HG03039 (cell line): ENCODE measurements at regions not wholly inside any gene's neighbourhood (a gene's known extent, or its start where the extent isn't known, plus 50 kb on each side); places are given as distances from the start of the nearest gene placed in this dataset.

Experiments used
- ATAC-seq: cut with Tn5 transposase; IDR thresholded peaks from one replicate; pipeline ENCODE4 v1.9.1; 2021; ENCODE audit warnings: mild to moderate bottlenecking, moderate library complexity; ENCODE audit not compliant: unreplicated experiment

GRCh38 chr9:103755441-103755840 is 338.7 kb upstream of the SMC2 start:
- ATAC-seq: no peak

- ATAC-seq: no peak
Observed at GRCh38 chr9:103755986-103756385, 338.1 kb upstream of the SMC2 start.

- no peak for ATAC-seq
Observed at GRCh38 chr9:103757062-103757461, 337.0 kb upstream of the SMC2 start.

- no peak for ATAC-seq
Observed at GRCh38 chr9:103761466-103761865, 332.6 kb upstream of the SMC2 start.

DNA sequence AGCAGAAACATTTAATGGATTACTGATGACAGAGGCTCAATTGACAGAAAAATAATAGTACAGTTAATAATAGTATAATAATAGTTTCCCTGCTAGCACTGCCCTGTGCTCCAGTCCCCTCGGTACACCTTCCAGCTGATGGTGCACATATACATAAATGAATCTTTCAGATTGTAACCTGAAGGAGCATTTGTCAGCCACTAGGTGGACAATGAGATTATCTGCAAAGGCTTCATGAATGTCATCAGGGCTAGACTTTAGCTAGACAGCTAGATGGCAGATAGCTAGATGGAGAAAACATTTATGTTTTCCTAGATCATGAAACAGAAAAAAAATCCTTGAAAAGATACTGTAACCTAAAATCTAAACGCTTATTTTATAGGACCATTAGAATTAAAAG is 304.4 kb upstream of the SMC2 start:
- ATAC-seq: peak; percentile 94

DNA sequence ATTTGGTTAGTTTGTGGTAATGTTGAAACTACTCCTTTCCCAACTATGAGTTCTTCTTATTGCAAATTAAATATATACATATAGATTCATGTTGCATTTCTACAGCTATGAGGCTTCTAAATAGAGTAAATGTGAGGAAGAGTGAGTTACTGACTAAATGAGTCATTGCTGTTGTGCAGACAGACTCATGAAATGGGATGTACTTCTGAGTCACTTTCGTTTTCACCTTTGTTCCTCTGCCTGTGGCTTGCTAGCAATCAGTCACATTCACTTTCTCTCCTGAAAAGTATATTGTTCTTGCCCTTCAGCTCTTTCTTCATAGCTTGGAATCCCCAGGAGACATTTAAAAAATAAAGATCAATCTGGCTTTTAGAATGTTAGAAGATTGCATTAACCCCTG is 295.5 kb upstream of the SMC2 start:
- ATAC-seq: peak; percentile 100

- ATAC-seq: no peak
Observed at GRCh38 chr9:103799959-103800358, 294.1 kb upstream of the SMC2 start.

DNA sequence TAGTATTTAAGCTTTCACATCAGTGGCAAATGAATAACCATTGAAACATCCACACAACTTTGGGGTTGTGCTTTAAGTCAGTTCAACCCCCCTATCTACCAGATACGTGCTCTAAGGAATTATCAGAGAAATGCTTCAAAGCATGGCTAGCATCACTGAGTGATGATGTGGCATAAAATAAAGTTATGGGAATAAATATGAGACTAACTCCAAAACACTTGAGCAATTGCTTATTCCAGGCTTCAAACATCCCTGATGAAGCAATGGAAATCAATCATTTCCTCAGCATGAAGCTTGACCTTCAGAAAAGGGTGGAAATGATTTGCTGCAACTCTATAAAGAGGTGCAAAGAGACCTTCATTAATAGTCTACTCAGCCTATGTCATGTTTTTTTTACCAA is 292.0 kb upstream of the SMC2 start:
- no peak for ATAC-seq

DNA sequence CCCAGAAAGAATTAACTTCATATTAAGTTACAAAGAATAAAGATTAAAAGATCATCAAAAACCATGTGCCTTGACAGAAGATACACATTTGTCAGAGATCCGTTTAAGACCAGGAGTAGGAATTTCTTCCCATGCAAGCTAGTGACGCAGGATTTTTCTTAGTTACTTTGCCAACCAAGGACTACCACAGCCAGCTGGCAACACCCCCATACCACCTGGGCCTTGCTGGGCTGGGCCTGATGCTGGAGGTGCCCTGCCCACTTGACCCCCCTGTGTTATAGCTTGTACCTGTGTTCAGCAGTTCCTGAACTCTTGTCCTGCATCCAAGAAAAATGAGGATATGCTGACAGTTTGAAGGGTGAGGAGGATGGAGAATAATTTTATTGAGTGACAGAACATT is 290.9 kb upstream of the SMC2 start:
- no peak for ATAC-seq

DNA sequence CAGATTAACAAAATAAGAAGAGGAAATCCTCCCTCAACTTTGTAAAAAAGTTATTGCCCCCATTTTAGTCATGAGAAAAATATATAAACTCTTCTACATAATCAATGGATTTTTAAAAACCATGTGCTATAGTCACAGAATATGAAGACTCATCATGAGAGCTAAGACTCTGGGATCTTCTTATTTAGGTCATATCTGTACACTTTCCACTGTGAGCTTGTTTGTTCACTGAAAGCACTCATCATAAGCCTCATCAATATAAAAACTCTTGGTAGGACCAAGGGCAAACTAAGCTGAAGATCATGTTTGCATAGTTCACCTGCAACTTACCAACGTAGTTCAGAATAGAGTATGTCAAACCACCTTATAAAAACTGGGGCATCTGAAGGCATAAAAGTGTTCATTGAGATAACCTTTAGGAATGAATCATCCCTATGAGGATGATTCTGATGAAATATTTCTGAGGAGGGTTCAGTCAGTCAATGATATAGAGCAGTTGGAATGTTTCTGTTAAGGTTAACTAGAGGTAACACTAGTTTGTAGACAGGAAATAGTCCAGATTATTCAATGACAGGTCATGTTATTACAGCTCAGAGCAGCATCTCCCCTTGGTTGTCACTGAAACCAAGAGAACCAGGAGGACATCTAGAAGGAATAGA is 289.9 kb upstream of the SMC2 start:
- no peak for ATAC-seq

GRCh38 chr9:103809745-103810144 is 284.4 kb upstream of the SMC2 start:
- ATAC-seq: no peak

- ATAC-seq: no peak
Observed at GRCh38 chr9:103811462-103811861, 282.6 kb upstream of the SMC2 start.

GRCh38 chr9:103816146-103816545 is 278.0 kb upstream of the SMC2 start:
- ATAC-seq: no peak

DNA sequence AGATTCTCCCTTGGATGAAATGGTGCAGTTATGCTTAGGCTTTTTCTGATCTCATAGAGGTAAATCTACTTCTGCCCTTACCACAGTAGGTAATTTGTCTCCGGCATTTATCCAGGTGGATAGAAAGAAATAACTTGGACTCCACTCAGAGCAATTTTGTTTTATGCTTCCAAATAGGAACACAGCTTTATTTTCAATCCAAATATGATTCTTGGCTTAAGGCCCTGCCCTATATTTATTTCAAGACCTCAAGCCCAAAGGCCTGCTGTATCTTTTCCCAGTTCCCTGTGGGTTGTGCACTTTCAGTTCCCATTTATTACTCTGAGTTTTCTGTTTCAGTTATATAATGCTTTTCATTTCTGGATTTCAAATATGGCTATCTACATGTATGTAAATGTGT is 274.2 kb upstream of the SMC2 start:
- ATAC-seq: no peak

GRCh38 chr9:103821115-103821514 is 273.0 kb upstream of the SMC2 start:
- ATAC-seq: no peak

DNA sequence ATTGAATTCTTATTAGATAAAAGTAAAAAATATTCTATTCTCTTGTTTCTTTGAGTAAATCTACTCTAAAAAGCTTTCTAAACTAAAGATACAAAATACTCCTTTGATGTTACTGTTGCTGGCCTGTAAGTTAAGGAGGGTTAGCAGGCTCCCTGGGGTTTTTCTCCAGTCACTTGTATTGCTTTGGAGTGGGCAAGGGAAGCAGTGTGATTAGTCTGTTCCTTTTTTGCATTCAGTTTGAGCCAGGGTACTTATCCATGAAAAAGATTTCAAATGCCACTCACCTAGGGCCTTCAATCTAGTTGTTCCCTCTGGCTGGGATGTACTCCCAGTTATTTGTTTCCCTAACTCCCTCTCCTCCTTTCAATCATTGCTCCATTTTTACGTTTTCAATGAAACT is 256.2 kb upstream of the SMC2 start:
- no peak for ATAC-seq

GRCh38 chr9:103839197-103839596 is 254.9 kb upstream of the SMC2 start:
- no peak for ATAC-seq

DNA sequence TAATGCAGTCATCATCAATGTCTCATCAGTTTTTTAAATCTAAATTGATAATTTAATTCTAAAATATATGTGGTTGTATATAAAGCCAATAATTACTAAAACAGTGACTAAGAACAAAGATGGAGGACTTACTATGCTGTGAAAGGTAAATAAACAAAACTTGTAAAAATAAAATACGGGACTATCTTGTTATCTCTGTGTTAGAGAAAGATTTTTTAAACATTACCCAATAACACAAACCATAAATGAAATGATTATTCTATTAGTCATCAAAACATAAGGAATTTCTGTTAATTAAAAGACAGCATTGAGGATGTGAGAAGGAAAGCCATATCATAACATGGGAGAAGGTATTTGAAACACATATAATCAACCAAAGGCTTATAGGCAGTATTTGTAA is 226.2 kb upstream of the SMC2 start:
- no peak for ATAC-seq

DNA sequence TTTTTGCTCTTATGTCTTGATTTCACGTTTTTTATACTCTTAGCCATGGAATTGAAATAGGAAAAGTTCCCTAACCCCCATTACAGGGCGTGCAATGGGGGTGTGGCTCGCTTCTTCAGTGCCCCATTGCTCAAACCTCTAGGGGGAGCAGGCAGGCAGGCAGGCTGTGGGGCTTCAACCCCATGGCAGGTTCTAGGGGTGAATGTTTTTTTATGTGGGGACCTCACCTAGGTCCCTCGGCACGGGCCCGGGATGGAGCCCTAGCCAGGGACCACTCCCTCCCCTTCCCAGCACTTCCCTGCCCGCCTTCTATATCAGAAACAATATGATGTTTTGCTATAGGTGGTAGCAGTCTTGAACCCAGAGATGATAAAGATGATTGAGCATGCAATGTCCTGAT is 221.3 kb upstream of the SMC2 start:
- ATAC-seq: no peak

GRCh38 chr9:103881419-103881818 is 212.7 kb upstream of the SMC2 start:
- ATAC-seq: no peak

GRCh38 chr9:103889989-103890388 is 204.1 kb upstream of the SMC2 start:
- no peak for ATAC-seq

DNA sequence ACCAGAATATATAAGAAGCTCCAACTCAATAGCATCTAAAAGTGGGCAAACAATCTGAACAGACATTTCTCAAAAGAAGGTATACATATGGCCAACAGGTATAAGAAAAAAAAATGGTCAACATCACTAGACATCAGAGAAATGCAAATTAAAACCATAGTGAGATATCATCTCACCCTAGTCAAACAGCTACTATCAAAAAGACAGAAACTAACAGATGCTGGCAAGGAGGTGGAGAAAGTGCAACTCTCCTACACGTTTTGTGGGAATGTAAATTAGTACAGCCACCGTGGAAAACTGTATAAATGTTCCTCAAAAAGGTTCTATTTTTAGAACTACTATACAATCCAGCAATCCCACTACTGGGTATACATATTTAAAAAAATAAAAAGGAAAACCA is 199.9 kb upstream of the SMC2 start:
- no peak for ATAC-seq

DNA sequence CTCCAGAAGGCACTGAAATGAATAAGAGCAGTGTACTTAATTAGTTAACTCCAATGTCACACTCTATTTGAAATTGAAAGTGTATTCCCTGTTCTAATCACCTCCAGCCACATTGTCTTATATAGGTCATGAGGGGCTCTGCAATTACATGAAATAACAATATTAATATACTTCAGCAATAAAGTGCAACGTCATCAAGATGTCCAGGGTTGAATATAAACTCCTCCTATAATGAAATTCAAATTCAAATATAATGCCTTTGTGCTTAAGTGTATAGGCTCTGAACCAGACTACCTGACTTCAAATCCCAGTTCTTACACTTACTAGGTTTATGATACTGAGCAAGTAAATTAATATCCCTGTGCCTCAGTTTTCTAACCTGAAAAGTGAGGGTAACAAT is 195.6 kb upstream of the SMC2 start:
- ATAC-seq: no peak
